Endodermal cell (in vitro differentiated cells): ENCODE measurements at regions not wholly inside any gene's neighbourhood (a gene's known extent, or its start where the extent isn't known, plus 50 kb on each side); places are given as distances from the start of the nearest gene placed in this dataset.

Experiments used
- DNase-seq: peaks from one replicate; pipeline ENCODE4 v3.0.0-alpha.2; 2017
- H3K27ac ChIP-seq: 2 replicates; pipeline ENCODE4 v1.5.1; 2013; ENCODE audit warnings: mild to moderate bottlenecking, low read depth, low read length, moderate library complexity
- H3K27me3 ChIP-seq: 2 replicates; pipeline ENCODE4 v1.6.1; 2013; ENCODE audit warnings: mild to moderate bottlenecking, low read length, moderate library complexity; ENCODE audit not compliant: insufficient read depth, control insufficient read depth, poor library complexity, severe bottlenecking
- H3K36me3 ChIP-seq: 2 replicates; pipeline ENCODE4 v1.7.0; 2013; ENCODE audit warnings: mild to moderate bottlenecking, low read length, moderate library complexity; ENCODE audit not compliant: control insufficient read depth, insufficient read depth
- H3K4me1 ChIP-seq: one replicate; pipeline ENCODE4 v1.7.0; 2013; ENCODE audit warnings: low read length; ENCODE audit not compliant: control insufficient read depth, insufficient read depth
- H3K4me3 ChIP-seq: 2 replicates; pipeline ENCODE4 v1.5.1; 2013; ENCODE audit warnings: mild to moderate bottlenecking, low read length, moderate library complexity
- H3K9ac ChIP-seq: 2 replicates; pipeline ENCODE4 v1.6.1; 2013; ENCODE audit warnings: mild to moderate bottlenecking, low read length, moderate library complexity; ENCODE audit not compliant: poor library complexity, severe bottlenecking; ENCODE audit errors: extremely low read depth
- H3K9me3 ChIP-seq: 2 replicates; pipeline ENCODE4 v1.6.1; 2013; ENCODE audit warnings: mild to moderate bottlenecking, low read length, moderate library complexity; ENCODE audit not compliant: control insufficient read depth
- H3K27ac Mint-ChIP-seq: 2 replicates; pipeline ENCODE4 v1.8.0; 2020; ENCODE audit warnings: mixed read lengths
- H3K27me3 Mint-ChIP-seq: 2 replicates; pipeline ENCODE4 v1.8.0; 2021; ENCODE audit warnings: mild to moderate bottlenecking, mixed read lengths; ENCODE audit not compliant: insufficient read depth
- H3K36me3 Mint-ChIP-seq: 2 replicates; pipeline ENCODE4 v1.8.0; 2020; ENCODE audit warnings: low read depth, mixed read lengths
- H3K4me1 Mint-ChIP-seq: 2 replicates; pipeline ENCODE4 v1.8.0; 2020; ENCODE audit warnings: mixed read lengths
- H3K4me3 Mint-ChIP-seq: 2 replicates; pipeline ENCODE4 v1.8.0; 2020; ENCODE audit warnings: mild to moderate bottlenecking, moderate library complexity, mixed read lengths
- H3K9me3 Mint-ChIP-seq: 2 replicates; pipeline ENCODE4 v1.8.0; 2020; ENCODE audit warnings: mild to moderate bottlenecking, mixed read lengths
- WGBS, 2 experiments: methylation state at CpG; one replicate each; pipeline versions ENCODE4 v1.1.5 to v1.1.7; 2013; ENCODE audit warnings: missing lambda C conversion rate in 2 of 2, mixed read lengths in 1 of 2; ENCODE audit not compliant: insufficient coverage in 1 of 2, insufficient read length in 1 of 2; 5-methylcytosine and 5-hydroxymethylcytosine counted together
- TF ChIP-seq, protein P1 (sequence below): fragments of 200-600 bp; sonication (generic); conservative IDR thresholded peaks from 2 replicates; pipeline ENCODE4 v1.5.0; 2021; ENCODE audit warnings: antibody characterized with exemption, mild to moderate bottlenecking

DNA sequence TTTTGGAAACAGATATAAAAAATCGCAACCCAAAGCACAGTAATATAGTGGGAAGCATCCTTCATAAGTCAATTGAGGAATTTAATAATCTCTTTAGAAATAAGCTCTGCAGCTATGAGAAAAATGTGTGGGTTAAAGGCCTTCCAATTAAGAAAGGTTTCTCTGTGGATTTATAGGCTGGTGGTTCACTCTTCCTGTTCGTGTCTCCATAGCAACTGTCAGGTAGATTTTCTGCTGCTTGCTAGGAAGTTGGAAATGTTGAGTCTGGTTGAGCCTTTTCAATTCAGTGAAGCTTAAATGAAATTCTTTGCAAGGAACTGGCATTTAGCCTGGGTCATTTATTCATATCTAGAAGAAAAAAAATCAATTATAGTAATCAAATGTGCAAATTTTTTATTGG, 652.8 kb upstream of the CELF2 start:
- H3K27ac Mint-ChIP-seq: no peak overlapping the region
- Histone ChIP-seq H3K36me3 (no peaks in the 10 kb centered on the region), H3K27me3 (no peaks in the 10 kb centered on the region), H3K4me3 (no peak overlapping the region), H3K4me1 (no peaks in the 10 kb centered on the region), H3K27ac (no peak overlapping the region), H3K9ac (no peak overlapping the region), H3K9me3 (no peaks in the 10 kb centered on the region)
- H3K4me3 Mint-ChIP-seq: no peak overlapping the region
- TF ChIP-seq, protein P1, sequence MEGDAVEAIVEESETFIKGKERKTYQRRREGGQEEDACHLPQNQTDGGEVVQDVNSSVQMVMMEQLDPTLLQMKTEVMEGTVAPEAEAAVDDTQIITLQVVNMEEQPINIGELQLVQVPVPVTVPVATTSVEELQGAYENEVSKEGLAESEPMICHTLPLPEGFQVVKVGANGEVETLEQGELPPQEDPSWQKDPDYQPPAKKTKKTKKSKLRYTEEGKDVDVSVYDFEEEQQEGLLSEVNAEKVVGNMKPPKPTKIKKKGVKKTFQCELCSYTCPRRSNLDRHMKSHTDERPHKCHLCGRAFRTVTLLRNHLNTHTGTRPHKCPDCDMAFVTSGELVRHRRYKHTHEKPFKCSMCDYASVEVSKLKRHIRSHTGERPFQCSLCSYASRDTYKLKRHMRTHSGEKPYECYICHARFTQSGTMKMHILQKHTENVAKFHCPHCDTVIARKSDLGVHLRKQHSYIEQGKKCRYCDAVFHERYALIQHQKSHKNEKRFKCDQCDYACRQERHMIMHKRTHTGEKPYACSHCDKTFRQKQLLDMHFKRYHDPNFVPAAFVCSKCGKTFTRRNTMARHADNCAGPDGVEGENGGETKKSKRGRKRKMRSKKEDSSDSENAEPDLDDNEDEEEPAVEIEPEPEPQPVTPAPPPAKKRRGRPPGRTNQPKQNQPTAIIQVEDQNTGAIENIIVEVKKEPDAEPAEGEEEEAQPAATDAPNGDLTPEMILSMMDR: no peak
- no peaks in the 10 kb centered on the region for H3K27me3 Mint-ChIP-seq
- no peaks in the 10 kb centered on the region for H3K9me3 Mint-ChIP-seq
- DNase-seq: no peak
- no peaks in the 10 kb centered on the region for H3K36me3 Mint-ChIP-seq
- 92% methylated on average over 2 of the region's 2 CpGs; no CpG with 5 or more reads in 1 of the 2 experiments for WGBS, 2 experiments
- H3K4me1 Mint-ChIP-seq: peaks cover 10% of the 10 kb centered on the region

DNA sequence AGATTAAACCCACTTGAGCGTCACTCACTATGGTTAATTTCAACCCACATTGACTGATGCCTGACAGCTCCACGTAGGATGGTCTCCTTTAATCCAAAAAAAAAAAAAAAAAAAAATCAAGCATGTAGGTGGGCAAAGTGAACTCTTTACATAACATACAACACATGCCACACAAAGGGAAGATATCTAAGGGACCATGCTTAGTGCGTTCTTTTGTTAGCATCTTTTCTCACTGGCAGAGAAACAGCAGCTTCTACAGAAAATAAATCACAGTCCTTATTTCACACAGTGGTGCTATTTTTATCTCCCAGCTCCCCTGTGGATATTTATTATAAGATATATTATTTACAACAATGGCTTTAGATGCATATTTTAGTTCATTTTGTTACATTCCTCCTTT, 652.0 kb upstream of the CELF2 start:
- Histone ChIP-seq H3K9me3 (no peaks in the 10 kb centered on the region), H3K36me3 (no peaks in the 10 kb centered on the region), H3K27me3 (no peaks in the 10 kb centered on the region), H3K4me1 (no peaks in the 10 kb centered on the region), H3K4me3 (no peak overlapping the region), H3K27ac (no peak overlapping the region), H3K9ac (no peak overlapping the region)
- H3K4me1 Mint-ChIP-seq: peaks cover 10% of the 10 kb centered on the region
- H3K4me3 Mint-ChIP-seq: no peak overlapping the region
- TF ChIP-seq, protein P1: no peak
- H3K27ac Mint-ChIP-seq: no peak overlapping the region
- H3K27me3 Mint-ChIP-seq: no peaks in the 10 kb centered on the region
- no peaks in the 10 kb centered on the region for H3K36me3 Mint-ChIP-seq
- WGBS, 2 experiments: 94% methylated on average over 3 of the region's 3 CpGs; no CpG with 5 or more reads in 1 of the 2 experiments
- no peak for DNase-seq
- no peaks in the 10 kb centered on the region for H3K9me3 Mint-ChIP-seq

- DNase-seq: no peak
- H3K27ac Mint-ChIP-seq: no peak overlapping the region
- H3K27me3 ChIP-seq: no peaks in the 10 kb centered on the region
- H3K4me3 ChIP-seq: no peak overlapping the region
- no peaks in the 10 kb centered on the region for H3K9me3 ChIP-seq
- 94% methylated on average over 1 of the region's 1 CpG; no CpG with 5 or more reads in 1 of the 2 experiments for WGBS, 2 experiments
- no peaks in the 10 kb centered on the region for H3K36me3 ChIP-seq
- TF ChIP-seq, protein P1: no peak
- H3K9ac ChIP-seq: no peak overlapping the region
- no peaks in the 10 kb centered on the region for H3K9me3 Mint-ChIP-seq
- H3K27ac ChIP-seq: no peak overlapping the region
- no peaks in the 10 kb centered on the region for H3K36me3 Mint-ChIP-seq
- H3K4me1 ChIP-seq: no peaks in the 10 kb centered on the region
- no peaks in the 10 kb centered on the region for H3K27me3 Mint-ChIP-seq
- H3K4me1 Mint-ChIP-seq: peaks cover 5% of the 10 kb centered on the region
- no peak overlapping the region for H3K4me3 Mint-ChIP-seq
Observed at GRCh38 chr10:10366836-10367235, 650.8 kb upstream of the CELF2 start.
